ENCODE measurements at regions not wholly inside any gene's neighbourhood (a gene's known extent, or its start where the extent isn't known, plus 50 kb on each side); places are given as distances from the start of the nearest gene placed in this dataset.

DNA sequence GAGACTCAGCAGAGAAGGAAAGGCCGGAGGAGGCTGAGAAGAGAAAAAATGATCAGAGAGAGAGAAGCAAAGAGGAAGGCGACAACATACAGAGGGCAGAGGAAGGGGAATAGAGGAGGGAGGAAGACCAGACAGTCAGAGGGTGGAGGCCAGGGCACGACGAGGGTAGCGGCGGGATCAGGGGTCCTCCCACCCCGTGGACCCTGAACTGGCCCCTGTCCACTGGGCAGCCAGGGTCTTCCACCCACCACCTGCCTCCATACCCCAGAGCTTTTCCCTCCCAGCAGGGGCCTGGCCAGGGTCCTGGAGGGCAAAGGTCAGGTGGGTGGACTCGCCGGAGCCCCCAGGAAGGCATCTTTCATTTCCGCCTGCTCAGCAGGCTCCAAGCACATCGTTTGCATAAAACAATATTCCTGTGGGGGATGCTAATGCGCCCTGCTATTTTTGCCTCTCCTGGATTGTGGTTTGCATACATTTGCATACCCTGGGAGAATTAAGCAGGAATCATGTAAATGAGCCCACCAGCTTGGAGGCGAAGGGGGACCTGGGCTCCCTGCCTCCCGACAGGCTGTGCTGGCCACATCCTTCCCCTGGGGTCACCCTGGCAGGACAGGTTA, 394.1 kb downstream of the MN1 start:
- TF ChIP-seq TAF1 (IDR thresholded peaks at IDR 0.05; ENCODE audit: borderline replicate concordance, insufficient read depth, low read length) (no peak), SIN3A (IDR thresholded peaks at IDR 0.05; ENCODE audit: borderline replicate concordance, insufficient read depth, low read length) (no peak), FOXP2 (optimal IDR thresholded peaks at IDR 0.05; ENCODE audit: borderline replicate concordance, extremely low read depth, extremely low read length, insufficient read depth) (no peak), POLR2AphosphoS5 (IDR thresholded peaks at IDR 0.05; ENCODE audit: low read depth, low read length) (no peak)
- TF ChIP-seq, protein P1, sequence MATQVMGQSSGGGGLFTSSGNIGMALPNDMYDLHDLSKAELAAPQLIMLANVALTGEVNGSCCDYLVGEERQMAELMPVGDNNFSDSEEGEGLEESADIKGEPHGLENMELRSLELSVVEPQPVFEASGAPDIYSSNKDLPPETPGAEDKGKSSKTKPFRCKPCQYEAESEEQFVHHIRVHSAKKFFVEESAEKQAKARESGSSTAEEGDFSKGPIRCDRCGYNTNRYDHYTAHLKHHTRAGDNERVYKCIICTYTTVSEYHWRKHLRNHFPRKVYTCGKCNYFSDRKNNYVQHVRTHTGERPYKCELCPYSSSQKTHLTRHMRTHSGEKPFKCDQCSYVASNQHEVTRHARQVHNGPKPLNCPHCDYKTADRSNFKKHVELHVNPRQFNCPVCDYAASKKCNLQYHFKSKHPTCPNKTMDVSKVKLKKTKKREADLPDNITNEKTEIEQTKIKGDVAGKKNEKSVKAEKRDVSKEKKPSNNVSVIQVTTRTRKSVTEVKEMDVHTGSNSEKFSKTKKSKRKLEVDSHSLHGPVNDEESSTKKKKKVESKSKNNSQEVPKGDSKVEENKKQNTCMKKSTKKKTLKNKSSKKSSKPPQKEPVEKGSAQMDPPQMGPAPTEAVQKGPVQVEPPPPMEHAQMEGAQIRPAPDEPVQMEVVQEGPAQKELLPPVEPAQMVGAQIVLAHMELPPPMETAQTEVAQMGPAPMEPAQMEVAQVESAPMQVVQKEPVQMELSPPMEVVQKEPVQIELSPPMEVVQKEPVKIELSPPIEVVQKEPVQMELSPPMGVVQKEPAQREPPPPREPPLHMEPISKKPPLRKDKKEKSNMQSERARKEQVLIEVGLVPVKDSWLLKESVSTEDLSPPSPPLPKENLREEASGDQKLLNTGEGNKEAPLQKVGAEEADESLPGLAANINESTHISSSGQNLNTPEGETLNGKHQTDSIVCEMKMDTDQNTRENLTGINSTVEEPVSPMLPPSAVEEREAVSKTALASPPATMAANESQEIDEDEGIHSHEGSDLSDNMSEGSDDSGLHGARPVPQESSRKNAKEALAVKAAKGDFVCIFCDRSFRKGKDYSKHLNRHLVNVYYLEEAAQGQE (IDR thresholded peaks at IDR 0.05; ENCODE audit: insufficient read depth in 1 of 2, low read depth in 2 of 2, low read length in 2 of 2), result no peak

DNA sequence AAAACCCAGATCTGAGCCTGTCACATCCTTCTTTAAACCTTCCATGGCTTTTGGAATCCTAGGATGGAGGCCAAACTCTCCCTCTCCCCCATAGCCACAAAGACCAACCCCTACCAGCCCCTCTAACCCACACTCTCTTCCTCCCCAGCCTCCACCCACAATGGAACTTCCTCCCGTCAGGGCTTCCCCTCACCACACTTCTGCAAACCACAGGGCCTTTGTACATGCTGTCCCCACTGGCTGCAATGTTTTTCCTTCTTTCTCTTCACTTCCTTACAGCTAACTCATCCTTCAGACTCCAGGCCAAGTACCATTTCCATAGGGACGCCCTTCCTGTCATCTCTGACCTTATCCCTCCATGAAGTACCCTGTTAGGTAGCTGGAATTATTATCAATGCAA, 393.5 kb downstream of the MN1 start:
- TF ChIP-seq, protein P1 (IDR thresholded peaks at IDR 0.05; ENCODE audit: insufficient read depth in 1 of 2, low read depth in 2 of 2, low read length in 2 of 2), result no peak
- no peak for TF ChIP-seq FOXP2 (optimal IDR thresholded peaks at IDR 0.05; ENCODE audit: borderline replicate concordance, extremely low read depth, extremely low read length, insufficient read depth)
- no peak for TF ChIP-seq SIN3A (IDR thresholded peaks at IDR 0.05; ENCODE audit: borderline replicate concordance, insufficient read depth, low read length)
- TF ChIP-seq TAF1 (IDR thresholded peaks at IDR 0.05; ENCODE audit: borderline replicate concordance, insufficient read depth, low read length), result no peak
- no peak for TF ChIP-seq POLR2AphosphoS5 (IDR thresholded peaks at IDR 0.05; ENCODE audit: low read depth, low read length)

DNA sequence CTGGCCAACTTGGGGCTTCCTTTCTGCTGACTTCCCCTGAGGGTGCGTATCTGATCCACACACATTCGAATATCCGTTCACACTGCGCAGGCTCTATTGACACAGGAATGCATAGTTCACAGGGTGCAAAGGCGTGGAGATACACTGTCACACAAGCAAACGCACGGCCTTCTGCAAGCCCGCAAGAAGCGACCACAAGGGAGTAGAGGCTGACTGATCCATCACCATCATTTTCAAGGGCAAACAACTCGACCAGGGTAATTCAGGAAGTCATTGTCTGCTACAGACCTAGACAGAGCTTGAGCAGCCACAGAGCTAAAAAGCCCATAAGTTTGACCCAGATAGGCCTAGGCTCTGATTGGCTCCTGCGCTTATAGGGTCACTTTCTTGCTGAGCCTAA, 392.3 kb downstream of the MN1 start:
- no peak for TF ChIP-seq FOXP2 (optimal IDR thresholded peaks at IDR 0.05; ENCODE audit: borderline replicate concordance, extremely low read depth, extremely low read length, insufficient read depth)
- TF ChIP-seq POLR2AphosphoS5 (IDR thresholded peaks at IDR 0.05; ENCODE audit: low read depth, low read length), result no peak
- TF ChIP-seq TAF1 (IDR thresholded peaks at IDR 0.05; ENCODE audit: borderline replicate concordance, insufficient read depth, low read length), result no peak
- TF ChIP-seq, protein P1 (IDR thresholded peaks at IDR 0.05; ENCODE audit: insufficient read depth in 1 of 2, low read depth in 2 of 2, low read length in 2 of 2), result no peak
- no peak for TF ChIP-seq SIN3A (IDR thresholded peaks at IDR 0.05; ENCODE audit: borderline replicate concordance, insufficient read depth, low read length)

DNA sequence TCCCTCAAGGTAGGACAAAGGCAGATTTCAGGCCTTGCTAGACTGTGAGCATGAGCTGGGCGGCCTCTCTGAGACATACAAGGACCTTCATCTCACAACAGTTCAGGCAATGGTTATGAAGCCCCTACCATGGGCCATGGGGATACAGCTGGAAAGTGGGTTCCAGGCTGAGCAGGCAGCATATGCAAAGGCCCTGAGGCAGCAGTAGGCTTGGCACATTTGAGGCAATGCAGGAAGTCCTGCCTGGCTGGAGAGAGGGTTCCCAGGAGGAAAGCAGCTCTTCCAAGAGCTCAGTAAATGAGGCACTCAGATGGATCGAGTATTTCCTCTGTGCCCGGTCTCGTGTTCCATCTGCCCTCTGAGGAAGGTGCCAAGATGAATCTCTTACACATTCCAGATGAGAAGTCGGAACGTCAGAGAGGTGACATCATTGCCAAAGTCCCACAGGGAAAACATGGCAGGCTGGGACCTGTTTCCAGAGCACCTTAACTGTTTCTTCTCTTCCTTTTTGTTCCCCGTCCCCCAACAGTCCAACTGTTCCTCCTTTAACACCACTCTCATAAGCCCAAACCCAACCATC, 388.6 kb downstream of the MN1 start:
- TF ChIP-seq, protein P1 (IDR thresholded peaks at IDR 0.05; ENCODE audit: insufficient read depth in 1 of 2, low read depth in 2 of 2, low read length in 2 of 2), result no peak
- TF ChIP-seq TAF1 (IDR thresholded peaks at IDR 0.05; ENCODE audit: borderline replicate concordance, insufficient read depth, low read length) (no peak), POLR2AphosphoS5 (IDR thresholded peaks at IDR 0.05; ENCODE audit: low read depth, low read length) (no peak), FOXP2 (optimal IDR thresholded peaks at IDR 0.05; ENCODE audit: borderline replicate concordance, extremely low read depth, extremely low read length, insufficient read depth) (no peak), SIN3A (IDR thresholded peaks at IDR 0.05; ENCODE audit: borderline replicate concordance, insufficient read depth, low read length) (no peak)

All from PFSK-1 (cell line).